Astrocyte of the cerebellum (primary cell): ENCODE measurements at regions not wholly inside any gene's neighbourhood (a gene's known extent, or its start where the extent isn't known, plus 50 kb on each side); places are given as distances from the start of the nearest gene placed in this dataset.

Experiments
- DNase-seq: peaks from one replicate; pipeline ENCODE4 v3.0.0-alpha.2; 2011; ENCODE audit warnings: low read depth
- H3K4me3 ChIP-seq: 2 replicates; pipeline ENCODE4 v1.5.1; 2011; ENCODE audit warnings: mild to moderate bottlenecking, low read depth, low read length, moderate library complexity
- in situ Hi-C: cut with HindIII; loops from 2 replicates; pipeline ENCODE4 v1.10.0; 2017; ENCODE audit warnings: low sequenced_read_pairs
- TF ChIP-seq, protein P1 (sequence below): IDR thresholded peaks from 2 replicates; pipeline ENCODE4 v1.5.1; 2012; ENCODE audit warnings: low read length, low read depth, moderate library complexity, mild to moderate bottlenecking; ENCODE audit errors: missing control alignments

DNA sequence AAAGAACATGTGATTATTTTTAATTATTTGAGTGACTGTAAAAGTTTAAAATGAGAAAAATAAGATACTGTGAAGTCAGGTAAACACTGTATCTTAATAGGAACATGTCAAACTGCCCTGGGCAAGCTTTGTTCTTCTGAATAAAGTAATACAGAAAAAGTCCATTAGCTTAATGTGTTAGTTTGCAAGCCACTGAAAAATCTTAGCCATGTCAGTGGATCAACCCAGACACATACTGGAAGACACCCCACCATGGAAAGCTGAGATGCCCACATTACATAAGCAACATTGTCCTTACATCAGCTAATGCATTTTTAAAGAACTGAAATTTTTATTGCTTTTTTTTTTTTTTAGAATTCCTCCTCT, 155.2 kb downstream of the BBOX1 start:
- DNase-seq: no peak
- in situ Hi-C loops: loop anchor here (5.0 kb wide), 2 partner anchors 51 to 286 kb away; no protein-coding TSS in a partner anchor
- H3K4me3 ChIP-seq: no peak overlapping the region
- TF ChIP-seq, protein P1, sequence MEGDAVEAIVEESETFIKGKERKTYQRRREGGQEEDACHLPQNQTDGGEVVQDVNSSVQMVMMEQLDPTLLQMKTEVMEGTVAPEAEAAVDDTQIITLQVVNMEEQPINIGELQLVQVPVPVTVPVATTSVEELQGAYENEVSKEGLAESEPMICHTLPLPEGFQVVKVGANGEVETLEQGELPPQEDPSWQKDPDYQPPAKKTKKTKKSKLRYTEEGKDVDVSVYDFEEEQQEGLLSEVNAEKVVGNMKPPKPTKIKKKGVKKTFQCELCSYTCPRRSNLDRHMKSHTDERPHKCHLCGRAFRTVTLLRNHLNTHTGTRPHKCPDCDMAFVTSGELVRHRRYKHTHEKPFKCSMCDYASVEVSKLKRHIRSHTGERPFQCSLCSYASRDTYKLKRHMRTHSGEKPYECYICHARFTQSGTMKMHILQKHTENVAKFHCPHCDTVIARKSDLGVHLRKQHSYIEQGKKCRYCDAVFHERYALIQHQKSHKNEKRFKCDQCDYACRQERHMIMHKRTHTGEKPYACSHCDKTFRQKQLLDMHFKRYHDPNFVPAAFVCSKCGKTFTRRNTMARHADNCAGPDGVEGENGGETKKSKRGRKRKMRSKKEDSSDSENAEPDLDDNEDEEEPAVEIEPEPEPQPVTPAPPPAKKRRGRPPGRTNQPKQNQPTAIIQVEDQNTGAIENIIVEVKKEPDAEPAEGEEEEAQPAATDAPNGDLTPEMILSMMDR: no peak

DNA sequence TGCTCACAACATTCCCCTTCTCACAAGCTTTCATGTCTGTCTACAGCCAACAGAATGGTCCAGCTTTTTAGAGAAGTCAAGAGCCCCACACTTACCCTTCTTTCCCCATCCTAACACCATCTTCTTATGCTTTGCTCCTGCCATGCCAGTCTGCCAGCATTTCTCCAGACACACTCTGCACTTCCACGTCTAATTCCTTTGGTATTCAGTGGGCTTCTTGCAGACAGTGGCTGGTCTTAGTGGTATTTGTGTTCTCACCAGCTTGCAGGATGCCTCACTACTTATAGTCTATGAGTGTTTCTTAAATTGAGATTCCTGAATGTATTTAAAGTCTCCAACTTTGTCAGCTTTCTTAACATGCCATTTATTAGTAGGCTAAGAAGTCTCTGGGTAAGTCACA, 154.4 kb downstream of the BBOX1 start:
- in situ Hi-C loops: loop anchor here (5.0 kb wide), 2 partner anchors 52 to 287 kb away; no protein-coding TSS in a partner anchor
- DNase-seq: no peak
- no peak overlapping the region for H3K4me3 ChIP-seq
- TF ChIP-seq, protein P1: no peak

DNA sequence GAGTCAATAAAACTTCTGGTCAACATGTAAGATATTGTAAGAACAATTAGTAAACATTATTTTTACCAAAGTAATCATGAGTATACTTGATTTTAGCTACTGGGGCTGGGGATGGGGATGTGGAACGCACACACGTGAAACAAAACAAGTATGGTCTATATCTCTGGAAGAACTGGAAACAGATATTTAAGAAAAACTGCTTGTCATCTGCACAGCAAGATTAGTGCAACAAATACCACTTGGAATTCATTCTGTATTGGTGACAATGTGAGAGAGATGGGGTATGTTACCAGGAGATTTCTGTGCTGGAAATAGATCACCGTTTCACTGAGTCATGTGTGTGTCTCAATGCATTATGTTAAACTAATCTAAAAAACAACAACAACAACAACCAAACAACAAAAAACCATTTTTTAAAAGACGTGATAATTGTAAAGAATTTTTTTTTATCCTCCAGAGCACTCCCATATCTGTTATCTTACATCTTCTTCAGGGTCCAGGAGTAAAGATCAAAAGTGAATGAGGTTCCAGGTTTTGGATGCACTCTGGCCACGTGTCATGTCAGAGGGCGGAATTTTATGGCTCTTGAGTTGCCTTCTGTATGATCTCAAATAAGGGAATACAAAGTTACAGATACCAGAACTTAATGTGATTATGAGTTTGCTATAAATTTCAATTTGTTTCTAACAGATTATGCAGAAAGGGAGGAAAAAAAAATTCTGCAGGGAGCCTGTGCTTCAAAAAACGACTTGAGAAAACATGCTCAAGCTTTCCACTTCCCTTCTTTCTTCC, 153.0 kb downstream of the BBOX1 start:
- TF ChIP-seq, protein P1: no peak

DNA sequence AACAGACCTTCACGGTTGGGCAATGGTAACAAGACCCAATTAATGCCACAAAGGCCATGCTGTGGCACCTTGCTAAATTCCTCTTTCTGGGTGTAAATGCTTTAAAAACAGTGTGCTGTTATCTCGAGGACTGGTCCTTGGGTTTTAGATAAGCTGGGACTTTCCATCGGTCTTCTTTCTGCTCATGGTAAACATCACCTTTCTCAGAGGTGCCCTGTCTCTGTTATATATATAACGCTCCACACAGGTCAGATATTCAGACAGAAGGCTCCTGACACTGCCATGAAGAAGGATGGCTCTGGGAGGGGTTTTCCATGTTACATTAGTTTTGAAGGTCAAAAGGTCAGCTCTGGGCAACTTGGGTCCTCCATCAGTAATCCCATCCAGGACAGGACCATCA, 151.6 kb downstream of the BBOX1 start:
- TF ChIP-seq, protein P1: no peak

More for the DNA sequence above, 153.0 kb downstream of the BBOX1 start:
- in situ Hi-C loops: no loop called here
- DNase-seq: no peak
- H3K4me3 ChIP-seq: no peak overlapping the region

DNA sequence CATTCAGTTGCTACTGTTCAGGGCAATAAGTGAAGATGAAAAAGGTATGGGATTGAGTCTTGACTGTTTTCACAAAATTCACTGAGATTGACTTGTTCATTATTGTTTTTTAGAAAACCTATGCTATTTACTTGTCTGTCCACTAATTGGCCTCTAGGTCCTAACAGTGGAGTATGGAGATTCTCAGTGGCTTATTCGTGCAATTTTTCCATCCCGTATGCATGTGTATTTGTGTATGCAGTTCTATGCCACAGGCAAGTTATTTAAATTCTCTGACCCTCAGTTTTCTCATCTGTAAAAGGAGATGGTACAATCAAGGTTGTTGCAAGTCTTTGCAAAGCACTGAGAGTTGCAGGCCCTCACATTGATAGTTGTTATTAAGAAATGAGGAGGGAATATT, 151.0 kb downstream of the BBOX1 start:
- in situ Hi-C loops: no loop called here
- no peak for DNase-seq
- TF ChIP-seq, protein P1: no peak

More for the DNA sequence above, 151.6 kb downstream of the BBOX1 start:
- DNase-seq: no peak
- H3K4me3 ChIP-seq: no peak overlapping the region
- in situ Hi-C loops: no loop called here

DNA sequence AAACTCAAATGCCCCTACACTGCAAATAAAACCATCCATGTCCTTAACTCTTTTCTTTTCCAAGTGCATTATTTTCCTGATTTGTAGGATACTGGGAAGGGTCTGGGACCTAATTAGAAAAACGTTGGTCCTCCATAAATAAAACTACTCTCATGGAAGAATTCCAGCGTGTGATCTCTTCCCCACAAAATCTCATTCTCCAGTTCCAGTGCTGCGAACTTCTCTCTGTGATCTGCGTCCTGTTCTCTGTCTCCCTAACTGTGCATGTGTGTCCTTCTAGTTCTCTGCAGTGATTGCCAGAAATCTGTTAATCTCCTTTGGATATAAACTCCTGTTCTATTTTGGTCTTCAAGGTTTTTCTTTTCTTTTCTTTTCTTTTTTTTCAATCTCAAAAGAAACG, 148.1 kb downstream of the BBOX1 start:
- no peak for DNase-seq
- TF ChIP-seq, protein P1: no peak
- in situ Hi-C loops: no loop called here
- H3K4me3 ChIP-seq: no peak overlapping the region

More for the DNA sequence above, 151.0 kb downstream of the BBOX1 start:
- no peak overlapping the region for H3K4me3 ChIP-seq
